ENCODE measurements at regions not wholly inside any gene's neighbourhood (a gene's known extent, or its start where the extent isn't known, plus 50 kb on each side); places are given as distances from the start of the nearest gene placed in this dataset.

DNA sequence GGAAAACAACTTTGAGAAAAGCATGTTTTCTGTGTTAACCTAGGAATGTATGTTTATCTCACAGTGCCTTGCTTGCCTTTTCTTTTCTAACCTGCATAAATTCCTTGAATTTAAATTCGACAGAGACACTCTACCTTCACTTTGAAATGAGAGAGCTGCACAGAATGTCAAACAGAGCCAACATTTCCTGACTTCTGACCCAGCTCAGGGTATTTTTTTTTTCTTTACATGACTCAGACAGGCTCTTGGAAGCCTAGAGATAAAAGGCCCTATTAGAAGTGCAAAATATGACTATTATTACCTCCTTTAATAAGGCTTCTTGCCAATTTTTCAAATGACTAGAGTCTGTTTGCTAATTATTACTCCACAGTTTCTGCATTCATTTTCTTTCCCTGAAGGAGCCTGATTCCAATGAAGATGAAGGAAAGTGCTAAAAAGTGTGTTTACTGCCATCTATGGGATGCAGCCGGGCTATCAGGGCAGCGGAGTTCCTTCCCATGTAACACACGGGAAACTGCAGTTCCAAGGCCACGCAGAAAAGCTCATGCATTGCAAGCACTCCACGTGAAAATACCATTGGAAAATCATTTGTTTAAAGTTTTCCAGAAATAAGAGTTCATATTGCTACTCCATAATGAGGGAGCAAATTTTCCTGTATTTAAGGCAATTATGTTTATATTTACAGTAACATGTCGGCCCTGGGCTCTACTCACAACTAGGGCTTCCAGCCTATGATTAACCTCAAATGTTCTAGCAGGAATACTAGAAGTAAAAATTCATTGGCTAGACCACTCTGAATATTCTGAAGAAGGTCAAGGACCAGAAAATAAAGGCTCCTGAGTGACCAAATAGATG is 485.6 kb downstream of the ZSWIM6 start:
- DNase-seq = no peak
- intact Hi-C loops (cut with micrococcal nuclease) = no loop called here
- Mint-ChIP-seq H3K4me1 (ENCODE audit: low read depth) (no peaks in the 10 kb centered on the region), H3K9me3 (no peaks in the 10 kb centered on the region), H3K4me3 (no peak overlapping the region), H3K27ac (no peak overlapping the region), H3K36me3 (ENCODE audit: low read depth) (no peaks in the 10 kb centered on the region), H3K27me3 (ENCODE audit: low read depth) (peaks cover 4% of the 10 kb centered on the region)
- CTCF ChIA-PET = no interaction called here

- Mint-ChIP-seq H3K27me3 (ENCODE audit: low read depth) (peaks cover 3% of the 10 kb centered on the region), H3K4me3 (no peak overlapping the region), H3K4me1 (ENCODE audit: low read depth) (no peaks in the 10 kb centered on the region), H3K9me3 (no peaks in the 10 kb centered on the region), H3K36me3 (ENCODE audit: low read depth) (no peaks in the 10 kb centered on the region), H3K27ac (no peak overlapping the region)
- intact Hi-C loops (cut with micrococcal nuclease) = no loop called here
- no peak for DNase-seq
- CTCF ChIA-PET = no interaction called here
Observed at GRCh38 chr5:61820836-61821235, 485.2 kb upstream of the KIF2A start.

GRCh38 chr5:61821561-61821960 is 484.4 kb upstream of the KIF2A start:
- Mint-ChIP-seq H3K4me1 (ENCODE audit: low read depth) (no peaks in the 10 kb centered on the region), H3K36me3 (ENCODE audit: low read depth) (no peaks in the 10 kb centered on the region), H3K4me3 (no peak overlapping the region), H3K9me3 (no peaks in the 10 kb centered on the region), H3K27me3 (ENCODE audit: low read depth) (no peaks in the 10 kb centered on the region), H3K27ac (no peak overlapping the region)
- DNase-seq = no peak
- CTCF ChIA-PET = no interaction called here
- intact Hi-C loops (cut with micrococcal nuclease) = no loop called here

DNA sequence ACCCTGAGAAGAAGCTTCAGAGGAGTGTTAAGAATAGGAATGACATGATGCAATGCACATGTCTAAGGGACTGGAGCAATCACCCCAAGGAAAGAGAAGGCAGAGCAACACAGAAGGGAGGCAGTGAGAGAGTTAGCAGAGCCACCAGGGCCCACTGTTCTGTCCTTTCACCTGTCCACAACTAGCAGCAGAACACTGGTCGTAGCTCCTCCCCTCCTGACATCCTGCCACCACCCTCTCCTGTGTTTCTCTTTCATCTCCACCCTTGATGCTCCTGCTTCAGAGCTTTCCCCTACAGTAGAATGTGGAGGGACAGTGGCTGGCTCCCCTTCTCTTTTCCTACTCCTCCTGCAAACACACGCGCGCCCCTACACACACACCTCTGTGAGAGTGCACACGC is 483.4 kb upstream of the KIF2A start:
- no peak for DNase-seq
- intact Hi-C loops (cut with micrococcal nuclease) = no loop called here
- CTCF ChIA-PET = interaction anchor here (0.6 kb wide), 1 partner anchor 303 kb away, joined by 4 read pairs; no protein-coding TSS in a partner anchor
- H3K4me3 Mint-ChIP-seq = no peak overlapping the region
- H3K36me3 Mint-ChIP-seq (ENCODE audit: low read depth) = no peaks in the 10 kb centered on the region
- no peaks in the 10 kb centered on the region for H3K4me1 Mint-ChIP-seq (ENCODE audit: low read depth)
- H3K27me3 Mint-ChIP-seq (ENCODE audit: low read depth) = no peaks in the 10 kb centered on the region
- no peaks in the 10 kb centered on the region for H3K9me3 Mint-ChIP-seq
- H3K27ac Mint-ChIP-seq = no peak overlapping the region

- DNase-seq = no peak
- no peaks in the 10 kb centered on the region for H3K4me1 Mint-ChIP-seq (ENCODE audit: low read depth)
- H3K27ac Mint-ChIP-seq = no peak overlapping the region
- H3K4me3 Mint-ChIP-seq = no peak overlapping the region
- no peaks in the 10 kb centered on the region for H3K9me3 Mint-ChIP-seq
- no peaks in the 10 kb centered on the region for H3K36me3 Mint-ChIP-seq (ENCODE audit: low read depth)
- intact Hi-C loops (cut with micrococcal nuclease) = no loop called here
- CTCF ChIA-PET = interaction anchor here (0.6 kb wide), 1 partner anchor 1763 kb away, joined by 3 read pairs; no protein-coding TSS in a partner anchor
- no peaks in the 10 kb centered on the region for H3K27me3 Mint-ChIP-seq (ENCODE audit: low read depth)
Observed at GRCh38 chr5:61823065-61823464, 482.9 kb upstream of the KIF2A start.

- CTCF ChIA-PET = interaction anchor here (0.6 kb wide), 1 partner anchor 1764 kb away, joined by 3 read pairs; no protein-coding TSS in a partner anchor
- H3K36me3 Mint-ChIP-seq (ENCODE audit: low read depth) = no peaks in the 10 kb centered on the region
- intact Hi-C loops (cut with micrococcal nuclease) = no loop called here
Observed at GRCh38 chr5:61823781-61824180, 482.2 kb upstream of the KIF2A start.

GRCh38 chr5:61824396-61824795 is 481.6 kb upstream of the KIF2A start:
- no peaks in the 10 kb centered on the region for H3K9me3 Mint-ChIP-seq
- H3K27ac Mint-ChIP-seq = no peak overlapping the region
- H3K4me3 Mint-ChIP-seq = no peak overlapping the region
- H3K4me1 Mint-ChIP-seq (ENCODE audit: low read depth) = no peaks in the 10 kb centered on the region
- no peaks in the 10 kb centered on the region for H3K27me3 Mint-ChIP-seq (ENCODE audit: low read depth)
- CTCF ChIA-PET = no interaction called here
- no peaks in the 10 kb centered on the region for H3K36me3 Mint-ChIP-seq (ENCODE audit: low read depth)
- intact Hi-C loops (cut with micrococcal nuclease) = no loop called here
- DNase-seq = no peak

More at GRCh38 chr5:61823781-61824180, 482.2 kb upstream of the KIF2A start:
- Mint-ChIP-seq H3K27ac (no peak overlapping the region), H3K27me3 (ENCODE audit: low read depth) (no peaks in the 10 kb centered on the region), H3K4me1 (ENCODE audit: low read depth) (no peaks in the 10 kb centered on the region), H3K9me3 (no peaks in the 10 kb centered on the region), H3K4me3 (no peak overlapping the region)
- DNase-seq = no peak

DNA sequence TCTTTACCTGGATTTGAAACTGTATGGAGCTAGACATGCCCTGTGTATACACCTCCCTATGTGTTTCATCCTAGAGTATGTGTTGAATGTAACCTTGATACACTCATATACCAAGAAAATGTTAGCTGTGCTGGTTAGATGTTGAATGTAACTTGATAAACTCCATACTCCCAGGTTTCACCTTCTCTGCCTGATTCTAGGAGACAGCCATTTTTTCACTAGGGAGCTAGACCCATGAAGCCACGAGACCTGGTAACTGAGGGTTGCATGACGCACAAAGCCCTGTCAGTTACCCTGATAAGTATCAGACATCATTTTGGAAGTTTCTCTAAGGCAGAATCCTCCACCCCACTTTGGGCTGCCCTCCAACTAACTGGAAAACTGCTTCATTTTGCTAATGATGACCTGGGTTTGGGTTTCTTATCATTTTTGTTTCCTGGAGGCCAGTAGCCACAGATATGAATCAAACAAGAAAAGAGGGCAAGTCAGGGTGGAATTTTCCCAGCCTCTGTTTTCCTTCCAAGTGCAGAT is 478.5 kb upstream of the KIF2A start:
- intact Hi-C loops (cut with micrococcal nuclease) = no loop called here

GRCh38 chr5:61828856-61829255 is 477.1 kb upstream of the KIF2A start:
- Mint-ChIP-seq H3K36me3 (ENCODE audit: low read depth) (no peaks in the 10 kb centered on the region), H3K27ac (no peak overlapping the region), H3K4me1 (ENCODE audit: low read depth) (no peaks in the 10 kb centered on the region), H3K4me3 (no peak overlapping the region), H3K9me3 (no peaks in the 10 kb centered on the region), H3K27me3 (ENCODE audit: low read depth) (no peaks in the 10 kb centered on the region)
- no peak for DNase-seq
- CTCF ChIA-PET = no interaction called here
- intact Hi-C loops (cut with micrococcal nuclease) = no loop called here

More for the DNA sequence above, 478.5 kb upstream of the KIF2A start:
- Mint-ChIP-seq H3K4me1 (ENCODE audit: low read depth) (no peaks in the 10 kb centered on the region), H3K4me3 (no peak overlapping the region), H3K9me3 (no peaks in the 10 kb centered on the region), H3K27ac (no peak overlapping the region), H3K36me3 (ENCODE audit: low read depth) (no peaks in the 10 kb centered on the region), H3K27me3 (ENCODE audit: low read depth) (no peaks in the 10 kb centered on the region)
- DNase-seq = no peak
- CTCF ChIA-PET = no interaction called here

DNA sequence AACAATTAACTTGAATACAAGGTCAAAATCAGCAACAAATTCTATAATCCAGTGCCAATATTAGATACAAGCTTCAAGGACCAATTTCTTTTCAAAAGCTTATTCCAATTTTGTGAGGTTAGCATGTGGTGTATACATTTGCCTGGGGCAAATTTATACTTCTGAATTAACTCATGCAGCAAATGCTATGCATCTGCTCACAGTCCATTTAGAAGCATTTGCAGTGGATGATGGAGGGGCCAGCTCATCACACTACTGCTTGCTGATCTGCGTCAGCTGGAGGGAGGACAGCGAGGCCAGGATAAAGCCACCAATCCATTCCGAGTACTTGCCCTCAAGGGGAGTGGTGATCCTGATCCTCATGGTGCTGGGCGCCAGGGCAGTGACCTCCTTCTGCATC is 474.3 kb upstream of the KIF2A start:
- DNase-seq = no peak
- Mint-ChIP-seq H3K27ac (no peak overlapping the region), H3K27me3 (ENCODE audit: low read depth) (peaks cover 4% of the 10 kb centered on the region), H3K4me1 (ENCODE audit: low read depth) (no peaks in the 10 kb centered on the region), H3K36me3 (ENCODE audit: low read depth) (no peaks in the 10 kb centered on the region), H3K4me3 (no peak overlapping the region), H3K9me3 (no peaks in the 10 kb centered on the region)
- intact Hi-C loops (cut with micrococcal nuclease) = no loop called here
- CTCF ChIA-PET = no interaction called here

DNA sequence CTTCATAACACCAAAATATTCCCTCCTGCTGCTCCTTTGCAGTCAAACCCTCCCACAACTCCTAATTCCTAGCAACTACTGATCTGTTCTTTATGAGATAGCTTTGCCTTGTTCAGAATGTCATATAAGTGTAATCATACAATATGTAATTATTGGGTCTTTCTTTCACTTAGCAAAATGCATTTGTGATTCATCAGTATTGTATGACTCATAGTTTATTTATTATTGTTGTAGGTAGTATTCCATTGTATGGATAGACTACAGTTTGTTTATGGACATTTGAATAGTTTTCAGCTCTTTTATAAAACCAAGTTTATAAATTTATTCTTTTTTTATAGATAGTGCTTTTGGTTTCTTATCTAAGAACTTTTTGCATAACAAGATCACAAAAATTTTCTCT is 468.2 kb upstream of the KIF2A start:
- CTCF ChIA-PET = interaction anchor here (0.6 kb wide), 1 partner anchor 76 kb away, joined by 3 read pairs; no protein-coding TSS in a partner anchor
- no peaks in the 10 kb centered on the region for H3K9me3 Mint-ChIP-seq
- H3K27ac Mint-ChIP-seq = no peak overlapping the region
- peaks cover 6% of the 10 kb centered on the region for H3K27me3 Mint-ChIP-seq (ENCODE audit: low read depth)
- no peak for DNase-seq
- H3K4me1 Mint-ChIP-seq (ENCODE audit: low read depth) = no peaks in the 10 kb centered on the region
- H3K36me3 Mint-ChIP-seq (ENCODE audit: low read depth) = no peaks in the 10 kb centered on the region
- no peak overlapping the region for H3K4me3 Mint-ChIP-seq
- intact Hi-C loops (cut with micrococcal nuclease) = no loop called here

DNA sequence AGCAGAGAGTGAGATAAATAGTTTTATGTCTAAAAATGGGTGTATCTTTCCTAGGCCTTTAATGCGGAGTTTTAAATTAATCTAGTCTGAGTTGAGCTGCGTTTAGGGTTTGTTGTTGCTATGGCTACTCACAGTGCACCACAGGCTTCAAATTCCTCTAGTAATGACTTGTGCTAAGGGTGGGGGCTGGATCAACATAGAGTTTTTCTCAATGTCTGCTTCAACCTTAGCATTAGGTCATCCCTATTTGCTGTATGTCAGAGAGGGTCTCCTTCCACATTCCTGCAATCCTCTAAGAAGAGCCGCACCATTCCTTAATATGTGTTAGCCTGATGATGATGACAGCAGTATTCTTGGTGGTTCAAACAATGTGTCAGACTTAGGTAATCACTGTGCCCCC is 465.6 kb upstream of the KIF2A start:
- intact Hi-C loops (cut with micrococcal nuclease) = no loop called here
- DNase-seq = no peak
- Mint-ChIP-seq H3K9me3 (no peaks in the 10 kb centered on the region), H3K27me3 (ENCODE audit: low read depth) (peaks cover 11% of the 10 kb centered on the region), H3K4me1 (ENCODE audit: low read depth) (no peaks in the 10 kb centered on the region), H3K4me3 (no peak overlapping the region), H3K36me3 (ENCODE audit: low read depth) (no peaks in the 10 kb centered on the region), H3K27ac (no peak overlapping the region)
- CTCF ChIA-PET = no interaction called here

DNA sequence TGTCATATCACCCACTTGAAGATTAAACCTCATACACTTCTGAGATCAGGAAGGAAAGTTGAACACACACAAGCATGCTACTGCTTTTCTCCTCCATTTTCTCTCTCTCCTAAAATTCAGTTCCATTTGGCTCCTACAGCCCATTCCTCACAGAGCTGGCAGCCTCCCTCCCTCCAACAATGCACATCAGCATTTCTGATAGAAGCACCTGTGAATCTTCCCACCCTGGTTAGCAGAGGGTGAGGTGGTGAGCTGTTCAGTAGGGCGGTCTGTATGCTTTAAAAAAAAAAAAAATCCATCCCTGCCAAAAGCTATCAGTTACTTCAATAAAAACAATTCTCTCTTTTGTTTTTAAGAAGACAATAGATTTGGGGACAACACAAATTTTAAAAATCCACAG is 463.2 kb upstream of the KIF2A start:
- CTCF ChIA-PET = no interaction called here

More for the DNA sequence above, 463.2 kb upstream of the KIF2A start:
- no peak for DNase-seq
- H3K27ac Mint-ChIP-seq = no peak overlapping the region
- peaks cover 2% of the 10 kb centered on the region for H3K9me3 Mint-ChIP-seq
- H3K36me3 Mint-ChIP-seq (ENCODE audit: low read depth) = no peaks in the 10 kb centered on the region
- H3K27me3 Mint-ChIP-seq (ENCODE audit: low read depth) = peaks cover 7% of the 10 kb centered on the region
- no peak overlapping the region for H3K4me3 Mint-ChIP-seq
- intact Hi-C loops (cut with micrococcal nuclease) = no loop called here
- H3K4me1 Mint-ChIP-seq (ENCODE audit: low read depth) = no peaks in the 10 kb centered on the region

Measured in activated naive CD4-positive, alpha-beta T cell treated with anti-CD3 and anti-CD28 coated beads for 36 hours (primary cell).